ENCODE measurements at regions not wholly inside any gene's neighbourhood (a gene's known extent, or its start where the extent isn't known, plus 50 kb on each side); places are given as distances from the start of the nearest gene placed in this dataset.

DNA sequence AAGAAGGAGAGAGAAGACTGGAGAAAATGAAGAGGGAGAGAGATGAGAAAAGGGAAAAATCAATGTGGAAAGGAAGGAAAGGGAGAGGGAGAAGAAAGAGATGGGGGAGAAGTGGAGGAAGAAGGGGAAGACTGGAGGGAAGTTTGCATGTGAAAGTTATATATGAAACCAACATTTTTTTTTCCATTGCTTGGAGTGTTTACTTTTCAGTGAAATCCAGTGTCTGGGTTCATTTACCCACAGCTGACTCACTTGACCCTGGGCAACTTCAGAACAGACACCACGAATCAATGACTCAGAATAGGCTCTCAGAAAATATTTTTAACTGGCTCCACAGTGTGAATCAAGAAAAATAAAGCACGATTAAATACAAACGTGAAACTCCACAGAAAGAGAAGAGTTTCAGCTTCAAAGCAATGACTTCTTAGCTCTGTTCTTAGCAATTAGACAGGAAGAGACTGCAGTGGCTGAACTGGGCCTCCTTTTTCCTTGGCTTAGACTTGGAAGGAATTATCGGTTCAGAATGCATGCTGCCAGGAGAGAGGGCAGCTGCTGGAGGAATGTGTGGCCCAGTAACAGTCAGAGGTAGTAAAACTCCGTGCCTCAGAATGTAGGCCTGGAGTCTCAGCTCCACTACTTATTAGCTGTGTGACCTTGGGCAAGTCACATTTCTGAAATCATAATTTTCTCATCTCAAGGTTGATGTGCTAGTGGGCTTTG lies 237.5 kb downstream of the MIAT start:
- TF ChIP-seq, protein P1, sequence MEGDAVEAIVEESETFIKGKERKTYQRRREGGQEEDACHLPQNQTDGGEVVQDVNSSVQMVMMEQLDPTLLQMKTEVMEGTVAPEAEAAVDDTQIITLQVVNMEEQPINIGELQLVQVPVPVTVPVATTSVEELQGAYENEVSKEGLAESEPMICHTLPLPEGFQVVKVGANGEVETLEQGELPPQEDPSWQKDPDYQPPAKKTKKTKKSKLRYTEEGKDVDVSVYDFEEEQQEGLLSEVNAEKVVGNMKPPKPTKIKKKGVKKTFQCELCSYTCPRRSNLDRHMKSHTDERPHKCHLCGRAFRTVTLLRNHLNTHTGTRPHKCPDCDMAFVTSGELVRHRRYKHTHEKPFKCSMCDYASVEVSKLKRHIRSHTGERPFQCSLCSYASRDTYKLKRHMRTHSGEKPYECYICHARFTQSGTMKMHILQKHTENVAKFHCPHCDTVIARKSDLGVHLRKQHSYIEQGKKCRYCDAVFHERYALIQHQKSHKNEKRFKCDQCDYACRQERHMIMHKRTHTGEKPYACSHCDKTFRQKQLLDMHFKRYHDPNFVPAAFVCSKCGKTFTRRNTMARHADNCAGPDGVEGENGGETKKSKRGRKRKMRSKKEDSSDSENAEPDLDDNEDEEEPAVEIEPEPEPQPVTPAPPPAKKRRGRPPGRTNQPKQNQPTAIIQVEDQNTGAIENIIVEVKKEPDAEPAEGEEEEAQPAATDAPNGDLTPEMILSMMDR (IDR thresholded peaks at IDR 0.05): no peak
- TF ChIP-seq POLR2A (IDR thresholded peaks at IDR 0.05): no peak

Data from Peyer's patch (tissue), 4 donors.